Psoas muscle (tissue), 7 donors: ENCODE measurements at regions not wholly inside any gene's neighbourhood (a gene's known extent, or its start where the extent isn't known, plus 50 kb on each side); places are given as distances from the start of the nearest gene placed in this dataset.
A peak's percentile ranks its signal among the peaks of the same experiment; 100 is the strongest.

Experiments used
- ATAC-seq, 4 donors: fragments of 200-7000 bp; cut with Tn5 transposase; one replicate each; pipeline ENCODE4 v1.9.1; 2020; ENCODE audit warnings: moderate library complexity in 3 of 4, mild to moderate bottlenecking in 2 of 4
- DNase-seq, 2 donors: peaks; one replicate each; pipeline ENCODE4 v3.0.0-alpha.2; 2020
- H3K27ac ChIP-seq: fragments of 200-600 bp; one replicate; pipeline ENCODE4 v1.8.0; 2022
- H3K27me3 ChIP-seq, 3 donors: fragments of 200-600 bp in 1 of 3; one replicate each; pipeline versions ENCODE4 v1.6.1 to v1.8.0; 2013 to 2022; ENCODE audit warnings: low read length in 2 of 3, mild to moderate bottlenecking in 2 of 3, moderate library complexity in 1 of 3; ENCODE audit not compliant: insufficient read depth in 3 of 3
- H3K36me3 ChIP-seq, 2 donors: fragments of 200-600 bp in 1 of 2; one replicate each; pipeline versions ENCODE4 v1.6.1 to v1.8.0; 2013 to 2022; ENCODE audit warnings: low read depth in 1 of 2, mild to moderate bottlenecking in 1 of 2, moderate library complexity in 1 of 2; ENCODE audit not compliant: insufficient read depth in 1 of 2
- H3K4me1 ChIP-seq: fragments of 200-600 bp; one replicate; pipeline ENCODE4 v1.8.0; 2022
- H3K4me3 ChIP-seq: fragments of 200-600 bp; one replicate; pipeline ENCODE4 v1.8.0; 2022; ENCODE audit warnings: mild to moderate bottlenecking
- H3K9me3 ChIP-seq: fragments of 200-600 bp; one replicate; pipeline ENCODE4 v1.8.0; 2022
- CTCF ChIP-seq: fragments of 200-600 bp; IDR thresholded peaks from one replicate; pipeline ENCODE4 v1.8.0; 2022; ENCODE audit warnings: antibody characterized with exemption
- WGBS, 3 donors: extraction: QIAGEN DNeasy Blood & Tissue Kit; methylation state at CpG; one replicate each; pipeline versions ENCODE4 v1.1.6 to v1.1.7; 2013; 5-methylcytosine and 5-hydroxymethylcytosine counted together
- intact Hi-C, 2 donors: fragments of 100-400 bp; cut with DNase I; formaldehyde crosslinking; loops; one replicate each; pipeline versions ENCODE4 v1.11.0 to v1.14.2; 2022
- donor health status: healthy with polysubstance abuse.
- donor health status: DM: no; HTN: no; CAD: no; lungs with moderate emphysema.
- donor health status: Bipolar disorder and iron deficiency.
- donor health status: healthy.
- donor health status: DM: yes; HTN: yes; CAD: no.
- donor health status: DM: no; HTN: no; CAD: no.
- donor health status: DM: yes; HTN: yes; CAD: no.

GRCh38 chr6:10033223-10033829 lies 381.5 kb downstream of the TFAP2A start:
- ATAC-seq (no peak), DNase-seq (no peak)
- no peaks in the 10 kb centered on the region for H3K4me1 ChIP-seq
- no peaks in the 10 kb centered on the region for H3K27me3 ChIP-seq
- WGBS, 3 donors, result 53 to 60% (median 56%) methylated on average over 10 of the region's 10 CpGs
- H3K4me3 ChIP-seq, result no peak overlapping the region
- no peaks in the 10 kb centered on the region for H3K9me3 ChIP-seq
- H3K27ac ChIP-seq, result no peak overlapping the region
- H3K36me3 ChIP-seq, result no peaks in the 10 kb centered on the region
- intact Hi-C loops, result loop anchor here in 1 of 2 donors (10.0 kb wide), 1 partner anchor 391 kb away; no protein-coding TSS in a partner anchor
- no peak for TF ChIP-seq CTCF

- H3K4me1 ChIP-seq, result no peaks in the 10 kb centered on the region
- intact Hi-C loops, result loop anchor here in 1 of 2 donors (10.0 kb wide), 1 partner anchor 393 kb away; no protein-coding TSS in a partner anchor
- H3K9me3 ChIP-seq, result no peaks in the 10 kb centered on the region
- TF ChIP-seq CTCF, result no peak
- DNase-seq (no peak), ATAC-seq (no peak)
- H3K36me3 ChIP-seq, result no peaks in the 10 kb centered on the region
- WGBS, 3 donors, result 78 to 83% (median 82%) methylated on average over 2 of the region's 2 CpGs
- H3K4me3 ChIP-seq, result no peak overlapping the region
- no peak overlapping the region for H3K27ac ChIP-seq
- H3K27me3 ChIP-seq, result no peaks in the 10 kb centered on the region
Measured at GRCh38 chr6:10031617-10032016, 383.3 kb downstream of the TFAP2A start.

- Histone ChIP-seq H3K27me3 (no peaks in the 10 kb centered on the region), H3K9me3 (no peaks in the 10 kb centered on the region), H3K36me3 (no peaks in the 10 kb centered on the region), H3K4me3 (no peak overlapping the region), H3K27ac (no peak overlapping the region), H3K4me1 (no peaks in the 10 kb centered on the region)
- ATAC-seq (no peak), DNase-seq (no peak)
- intact Hi-C loops, result loop anchor here in 1 of 2 donors (10.0 kb wide), 1 partner anchor 394 kb away; no protein-coding TSS in a partner anchor
- TF ChIP-seq CTCF, result peak; percentile 25
- WGBS, 3 donors, result 69 to 73% (median 70%) methylated on average over 8 of the region's 8 CpGs
Measured at GRCh38 chr6:10030942-10031537, 383.8 kb downstream of the TFAP2A start.

GRCh38 chr6:10028222-10028621 lies 386.7 kb downstream of the TFAP2A start:
- TF ChIP-seq CTCF, result no peak
- WGBS, 3 donors, result 45 to 49% (median 49%) methylated on average over 4 of the region's 4 CpGs
- DNase-seq (no peak), ATAC-seq (no peak)
- H3K27me3 ChIP-seq, result no peaks in the 10 kb centered on the region
- no peaks in the 10 kb centered on the region for H3K9me3 ChIP-seq
- no peaks in the 10 kb centered on the region for H3K36me3 ChIP-seq
- no peak overlapping the region for H3K4me3 ChIP-seq
- H3K27ac ChIP-seq, result no peak overlapping the region
- intact Hi-C loops, result no loop called here
- no peaks in the 10 kb centered on the region for H3K4me1 ChIP-seq
